Endothelial cell of umbilical vein (primary cell): ENCODE measurements at regions not wholly inside any gene's neighbourhood (a gene's known extent, or its start where the extent isn't known, plus 50 kb on each side); places are given as distances from the start of the nearest gene placed in this dataset.

Source experiments
- BruUV-seq: library from RNA; stranded (reverse); fragments of 400-500 nt; replicated peaks from 2 replicates; lab custom pipeline; 2021; lab: Mats Ljungman, UMichigan
- CTCF ChIA-PET: fragments of 300-600, 350-600 bp; sonication (Branson Sonifier 250); formaldehyde crosslinking; loops from one replicate; lab custom pipeline; 2021; ENCODE audit warnings: antibody characterized with exemption, inconsistent platforms; lab: Charles Lee
- POLR2A ChIA-PET: fragments of 300-600, 350-600 bp; sonication (Branson Sonifier 250); formaldehyde crosslinking; loops from one replicate; lab custom pipeline; 2021; ENCODE audit warnings: antibody characterized with exemption, inconsistent platforms; lab: Charles Lee
- DNase-seq: peaks from one replicate; pipeline ENCODE4 v3.0.0-alpha.2; 2011; ENCODE audit warnings: low read depth, low spot score
- FAIRE-seq: peaks from 2 replicates; lab custom pipeline; 2011; peaks lifted over from hg19 to GRCh38; lab: Jason Lieb, UNC
- H2AFZ ChIP-seq: 2 replicates; pipeline ENCODE4 v1.6.0; 2012; ENCODE audit warnings: low read depth, low read length, control low read depth, inconsistent platforms
- H3K27ac ChIP-seq: 2 replicates; pipeline ENCODE4 v1.5.1; 2011; ENCODE audit warnings: low read depth, mild to moderate bottlenecking, control low read depth, low read length, moderate library complexity; ENCODE audit not compliant: insufficient read depth
- H3K27me3 ChIP-seq, 2 experiments: 2 replicates each; pipeline versions ENCODE4 v1.6.0 to v1.6.1; 2011; ENCODE audit warnings: low read length in 2 of 2, mixed read lengths in 1 of 2; ENCODE audit not compliant: control insufficient read depth in 2 of 2, insufficient read depth in 2 of 2
- H3K36me3 ChIP-seq, 2 experiments: 2 replicates in 1 of 2; 3 replicates in 1 of 2; pipeline ENCODE4 v1.5.1; 2011; ENCODE audit warnings: low read length in 2 of 2, mild to moderate bottlenecking in 1 of 2, moderate library complexity in 1 of 2; ENCODE audit not compliant: control insufficient read depth in 2 of 2, insufficient read depth in 2 of 2; ENCODE audit errors: extremely low read depth in 1 of 2
- H3K4me1 ChIP-seq: 3 replicates; pipeline ENCODE4 v1.5.1; 2011; ENCODE audit warnings: mild to moderate bottlenecking, low read length; ENCODE audit not compliant: control insufficient read depth, insufficient read depth; ENCODE audit errors: extremely low read depth
- H3K4me2 ChIP-seq: 2 replicates; pipeline ENCODE4 v1.6.1; 2011; ENCODE audit warnings: low read length, control low read depth, mixed read lengths; ENCODE audit not compliant: insufficient read depth
- H3K4me3 ChIP-seq, 3 experiments: fragments of 200-600 bp in 1 of 3; sonication (generic), shearing (Covaris generic) in 1 of 3; replicated peaks in 1 of 3; 2 replicates each; pipeline ENCODE4 v1.5.1; 2011 to 2016; ENCODE audit warnings: control low read depth in 3 of 3, low read length in 3 of 3, mild to moderate bottlenecking in 2 of 3, inconsistent platforms in 1 of 3, low read depth in 1 of 3, moderate library complexity in 1 of 3; ENCODE audit not compliant: insufficient read depth in 1 of 3
- H3K79me2 ChIP-seq: 2 replicates; pipeline ENCODE4 v1.6.0; 2012; ENCODE audit warnings: low read length, inconsistent platforms; ENCODE audit not compliant: control insufficient read depth, insufficient read depth
- H3K9ac ChIP-seq: replicated peaks from 2 replicates; pipeline ENCODE3; 2011; ENCODE audit warnings: low read length, control low read depth; ENCODE audit not compliant: insufficient read depth; ENCODE audit errors: extremely low read depth
- H3K9me1 ChIP-seq: replicated peaks from 3 replicates; pipeline ENCODE4 v1.6.0; 2011; ENCODE audit warnings: mild to moderate bottlenecking, low read length; ENCODE audit not compliant: control insufficient read depth, insufficient read depth; ENCODE audit errors: extremely low read depth
- H3K9me3 ChIP-seq: replicated peaks from 2 replicates; pipeline ENCODE4 v1.5.1; 2012; ENCODE audit warnings: low read length, inconsistent platforms; ENCODE audit not compliant: control insufficient read depth, insufficient read depth
- H4K20me1 ChIP-seq: replicated peaks from 2 replicates; pipeline ENCODE3; 2011; ENCODE audit warnings: mild to moderate bottlenecking, low read length; ENCODE audit not compliant: control insufficient read depth, insufficient read depth; ENCODE audit errors: extremely low read depth
- EZH2 ChIP-seq: IDR thresholded peaks from 2 replicates; pipeline ENCODE4 v1.6.1; 2012; ENCODE audit warnings: borderline replicate concordance, low read depth, mild to moderate bottlenecking, moderate library complexity, low read length, inconsistent platforms; ENCODE audit not compliant: severe bottlenecking
- FOS ChIP-seq: IDR thresholded peaks from 2 replicates; pipeline ENCODE4 v1.6.1; 2011; ENCODE audit warnings: mild to moderate bottlenecking, low read length, moderate library complexity, borderline replicate concordance; ENCODE audit not compliant: insufficient read depth
- GATA2 ChIP-seq: IDR thresholded peaks from 2 replicates; pipeline ENCODE4 v1.7.0; 2011; ENCODE audit warnings: low read depth, mild to moderate bottlenecking, moderate library complexity, mixed read lengths, low read length; ENCODE audit not compliant: insufficient read length, insufficient read depth
- JUN ChIP-seq: IDR thresholded peaks from 2 replicates; pipeline ENCODE4 v1.6.1; 2011; ENCODE audit warnings: borderline replicate concordance, low read depth; ENCODE audit not compliant: insufficient read length, insufficient read depth
- MYC ChIP-seq: IDR thresholded peaks from one replicate; pipeline ENCODE4 v1.6.1; 2011; ENCODE audit warnings: mild to moderate bottlenecking, low read depth, low read length
- POLR2A ChIP-seq: IDR thresholded peaks from 2 replicates; pipeline ENCODE4 v1.6.1; 2012; ENCODE audit warnings: low read depth, mild to moderate bottlenecking, control low read depth, low read length
- POLR2AphosphoS5 ChIP-seq: IDR thresholded peaks from 2 replicates; pipeline ENCODE4 v1.6.1; 2012; ENCODE audit warnings: low read depth, mild to moderate bottlenecking, control low read depth, low read length, moderate library complexity; ENCODE audit not compliant: insufficient read depth
- dilution Hi-C: fragments of 300-500 bp; cut with MboI; formaldehyde crosslinking; loops from one replicate; pipeline ENCODE4 v1.15.0; 2019; ENCODE audit warnings: low sequenced_read_pairs; ENCODE audit not compliant: extremely low pct_ligation_motif_present
- intact Hi-C: fragments of 100-400 bp; cut with micrococcal nuclease; formaldehyde crosslinking; loops from one replicate; pipeline ENCODE4 v1.10.0; 2022
- TF ChIP-seq, protein P1 (sequence below), 2 donors: IDR thresholded peaks; 1 replicate in 1 of 2; 2 replicates in 1 of 2; pipeline ENCODE4 v1.5.1; 2011; ENCODE audit warnings: low read length in 2 of 2, mild to moderate bottlenecking in 2 of 2, moderate library complexity in 2 of 2, control low read depth in 1 of 2, inconsistent platforms in 1 of 2, low read depth in 1 of 2; ENCODE audit not compliant: insufficient read depth in 1 of 2; ENCODE audit errors: extremely low read depth in 1 of 2
- TF ChIP-seq, protein P2 (sequence below): IDR thresholded peaks from 2 replicates; pipeline ENCODE4 v1.6.1; 2011; ENCODE audit not compliant: insufficient read depth, insufficient read length

DNA sequence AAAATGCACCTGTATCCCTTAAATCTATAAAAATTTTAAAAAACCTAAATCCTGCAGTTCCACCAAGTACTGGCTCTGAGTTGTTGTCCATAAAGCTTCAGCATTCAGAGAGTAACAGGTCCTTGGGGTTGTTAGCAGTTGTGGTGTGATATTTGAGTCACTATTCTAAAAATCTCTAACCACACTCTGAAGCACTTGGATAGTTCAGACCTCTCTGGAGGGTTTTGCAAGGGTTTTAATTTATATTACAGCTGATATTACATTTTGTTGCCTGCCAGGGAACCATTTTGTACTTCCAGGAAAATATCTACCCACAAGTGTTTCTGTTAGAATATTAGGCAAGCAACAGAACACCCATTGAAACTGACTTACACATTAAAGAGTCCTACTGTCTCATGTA is 255.6 kb downstream of the TBL1XR1 start:
- H3K9me1 ChIP-seq, result no peaks in the 10 kb centered on the region
- no peaks in the 10 kb centered on the region for H3K36me3 ChIP-seq
- FAIRE-seq, result no peak
- H3K9me3 ChIP-seq, result no peaks in the 10 kb centered on the region
- H3K4me3 ChIP-seq, result no peak overlapping the region
- no TSS peak for BruUV-seq
- no peak overlapping the region for H3K9ac ChIP-seq
- no peak overlapping the region for H3K27ac ChIP-seq
- dilution Hi-C loops, result no loop called here
- no peaks in the 10 kb centered on the region for H3K4me1 ChIP-seq
- ChIA-PET CTCF (interaction anchor here (2.0 kb wide), 1 partner anchor 69 kb away, joined by 13 read pairs; no protein-coding TSS in a partner anchor), POLR2A (no interaction called here)
- H4K20me1 ChIP-seq, result no peaks in the 10 kb centered on the region
- no peak for DNase-seq
- no peak overlapping the region for H3K4me2 ChIP-seq
- H2AFZ ChIP-seq, result no peak overlapping the region
- TF ChIP-seq GATA2, result no peak
- TF ChIP-seq, protein P1, sequence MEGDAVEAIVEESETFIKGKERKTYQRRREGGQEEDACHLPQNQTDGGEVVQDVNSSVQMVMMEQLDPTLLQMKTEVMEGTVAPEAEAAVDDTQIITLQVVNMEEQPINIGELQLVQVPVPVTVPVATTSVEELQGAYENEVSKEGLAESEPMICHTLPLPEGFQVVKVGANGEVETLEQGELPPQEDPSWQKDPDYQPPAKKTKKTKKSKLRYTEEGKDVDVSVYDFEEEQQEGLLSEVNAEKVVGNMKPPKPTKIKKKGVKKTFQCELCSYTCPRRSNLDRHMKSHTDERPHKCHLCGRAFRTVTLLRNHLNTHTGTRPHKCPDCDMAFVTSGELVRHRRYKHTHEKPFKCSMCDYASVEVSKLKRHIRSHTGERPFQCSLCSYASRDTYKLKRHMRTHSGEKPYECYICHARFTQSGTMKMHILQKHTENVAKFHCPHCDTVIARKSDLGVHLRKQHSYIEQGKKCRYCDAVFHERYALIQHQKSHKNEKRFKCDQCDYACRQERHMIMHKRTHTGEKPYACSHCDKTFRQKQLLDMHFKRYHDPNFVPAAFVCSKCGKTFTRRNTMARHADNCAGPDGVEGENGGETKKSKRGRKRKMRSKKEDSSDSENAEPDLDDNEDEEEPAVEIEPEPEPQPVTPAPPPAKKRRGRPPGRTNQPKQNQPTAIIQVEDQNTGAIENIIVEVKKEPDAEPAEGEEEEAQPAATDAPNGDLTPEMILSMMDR (IDR thresholded peaks at IDR 0.05; ENCODE audit: extremely low read depth in 1 of 2, insufficient read depth in 1 of 2, low read depth in 1 of 2, low read length in 2 of 2), result no peak
- TF ChIP-seq, protein P2, sequence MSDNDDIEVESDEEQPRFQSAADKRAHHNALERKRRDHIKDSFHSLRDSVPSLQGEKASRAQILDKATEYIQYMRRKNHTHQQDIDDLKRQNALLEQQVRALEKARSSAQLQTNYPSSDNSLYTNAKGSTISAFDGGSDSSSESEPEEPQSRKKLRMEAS, result no peak
- TF ChIP-seq POLR2AphosphoS5, result no peak
- no peak for TF ChIP-seq POLR2A
- no peak for TF ChIP-seq JUN
- TF ChIP-seq FOS, result no peak
- no peak for TF ChIP-seq MYC
- TF ChIP-seq EZH2, result no peak
- H3K79me2 ChIP-seq, result no peaks in the 10 kb centered on the region
- intact Hi-C loops, result no loop called here
- peaks cover 0 to 2% of the 10 kb centered on the region in 2 experiments for H3K27me3 ChIP-seq
